Muscle of arm (tissue), 1 donor: ENCODE measurements at regions not wholly inside any gene's neighbourhood (a gene's known extent, or its start where the extent isn't known, plus 50 kb on each side); places are given as distances from the start of the nearest gene placed in this dataset.

ENCODE experiments used
- DNase-seq: peaks from one replicate; pipeline ENCODE4 v3.0.0-alpha.2; 2013

DNA sequence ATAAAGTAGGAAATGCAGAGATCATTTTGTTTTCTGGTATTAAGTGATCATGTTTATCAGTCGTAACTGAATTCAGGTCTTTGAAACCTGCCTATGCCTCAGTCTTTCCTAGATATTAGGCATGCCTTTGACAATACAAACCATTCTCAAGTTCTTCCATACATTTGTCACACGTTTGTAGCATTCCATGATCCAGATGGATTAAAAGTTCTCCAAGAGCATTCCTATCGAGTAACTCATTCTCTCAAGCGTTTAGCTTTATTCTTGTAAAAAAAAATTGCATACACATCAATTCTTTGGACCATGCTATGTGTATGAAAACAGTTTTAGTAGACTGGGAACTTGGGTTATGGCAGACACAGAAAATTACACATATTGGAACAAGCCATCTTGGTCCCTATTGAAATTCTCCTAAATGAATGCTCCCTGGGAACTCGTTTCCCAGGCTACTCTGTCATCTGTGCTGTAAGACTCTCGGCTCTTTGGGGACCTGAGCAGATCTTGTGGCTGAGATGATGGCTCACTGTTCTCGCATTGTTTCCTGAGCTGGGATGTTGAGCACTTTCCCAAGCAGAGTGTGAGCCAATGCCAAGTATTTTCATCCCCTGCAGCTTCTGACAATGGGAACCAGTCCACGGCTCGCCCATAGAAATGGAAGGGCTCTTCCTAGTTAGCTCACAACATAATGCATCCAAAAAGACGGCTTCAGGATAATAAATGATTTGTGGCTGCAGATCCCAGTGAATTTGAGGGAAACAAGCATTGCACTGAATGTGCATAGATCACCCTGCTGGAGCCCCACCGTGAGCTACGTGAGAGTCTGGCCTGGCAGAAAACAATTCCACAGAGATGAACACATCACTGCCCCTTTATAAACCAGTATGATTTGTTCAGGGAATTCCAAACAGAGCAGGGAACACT lies 230.2 kb downstream of the IRX1 start:
- DNase-seq = no peak

DNA sequence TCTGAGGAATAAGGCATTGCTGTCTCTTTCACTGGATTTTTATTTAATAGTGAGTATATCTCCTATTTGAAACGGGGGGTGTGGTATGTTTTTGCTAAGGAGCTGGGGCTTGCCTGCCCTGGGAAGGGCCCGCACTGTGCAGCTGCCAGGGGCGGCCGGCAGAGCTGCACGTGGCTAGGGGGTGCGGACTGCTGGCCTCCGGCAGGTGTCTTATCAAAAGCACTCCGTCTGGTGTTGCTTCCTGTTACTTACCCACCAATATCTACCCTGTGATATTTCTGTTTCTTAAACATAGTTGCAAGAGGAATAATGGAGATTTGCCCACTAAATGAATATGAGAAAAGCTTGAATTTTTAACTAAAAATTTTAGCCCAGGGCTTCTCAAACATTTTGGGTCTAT lies 232.0 kb downstream of the IRX1 start:
- DNase-seq = no peak

DNA sequence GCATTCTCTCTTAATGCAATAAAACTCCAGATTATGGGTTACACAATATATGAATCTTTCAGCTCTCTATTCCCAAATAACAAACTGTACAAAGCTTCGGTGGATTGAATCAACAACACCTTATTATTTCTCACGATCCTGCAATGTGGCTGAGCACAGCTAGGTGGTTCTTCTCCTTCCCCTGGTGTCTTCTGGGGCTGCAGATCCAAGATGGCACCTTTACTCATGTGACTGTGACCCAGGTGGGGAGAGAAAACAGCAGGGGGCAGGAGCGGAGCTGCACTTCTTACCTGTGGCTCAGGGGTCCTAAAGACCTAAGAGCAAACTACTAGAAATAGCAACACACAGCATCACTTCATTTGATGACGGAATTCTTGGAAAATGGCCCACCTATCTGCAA lies 233.1 kb downstream of the IRX1 start:
- no peak for DNase-seq

DNA sequence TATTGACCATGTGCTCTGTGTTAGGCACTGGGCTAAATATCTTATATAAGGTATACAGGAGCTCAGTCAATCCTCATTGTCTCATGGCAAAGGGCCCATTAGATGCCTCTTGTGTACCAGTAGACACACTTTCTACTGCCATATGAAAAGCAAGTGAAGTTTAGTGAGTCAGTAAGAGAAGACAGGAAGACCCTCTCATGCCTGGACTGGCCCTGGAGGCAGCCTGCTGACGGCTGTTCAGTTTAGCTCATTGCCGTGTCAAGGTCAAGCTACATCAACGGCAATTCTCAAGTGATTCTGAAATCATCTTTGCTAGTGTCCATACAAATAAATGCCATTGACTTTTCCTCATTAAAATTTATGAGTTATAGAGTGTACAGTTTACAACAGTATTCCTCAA lies 237.9 kb downstream of the IRX1 start:
- no peak for DNase-seq

DNA sequence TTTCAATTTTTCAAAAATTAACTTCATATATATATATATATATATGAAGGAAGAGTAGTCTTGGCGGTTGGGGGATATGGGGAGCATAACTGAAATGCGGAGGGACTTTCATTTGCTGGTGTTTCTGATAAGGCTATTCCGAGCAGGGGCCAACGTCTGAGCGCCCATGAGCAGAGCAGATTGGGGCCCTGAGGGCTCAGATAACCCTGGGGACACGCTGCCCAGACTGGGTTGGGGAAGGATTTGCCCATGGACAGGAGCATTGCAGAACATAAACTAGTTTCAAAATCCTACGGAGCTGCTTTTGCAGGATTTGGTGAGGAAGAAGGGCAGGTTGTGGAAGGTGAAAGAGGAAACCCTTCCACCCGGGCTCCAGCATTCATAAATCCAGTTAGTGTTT lies 240.2 kb downstream of the IRX1 start:
- no peak for DNase-seq

DNA sequence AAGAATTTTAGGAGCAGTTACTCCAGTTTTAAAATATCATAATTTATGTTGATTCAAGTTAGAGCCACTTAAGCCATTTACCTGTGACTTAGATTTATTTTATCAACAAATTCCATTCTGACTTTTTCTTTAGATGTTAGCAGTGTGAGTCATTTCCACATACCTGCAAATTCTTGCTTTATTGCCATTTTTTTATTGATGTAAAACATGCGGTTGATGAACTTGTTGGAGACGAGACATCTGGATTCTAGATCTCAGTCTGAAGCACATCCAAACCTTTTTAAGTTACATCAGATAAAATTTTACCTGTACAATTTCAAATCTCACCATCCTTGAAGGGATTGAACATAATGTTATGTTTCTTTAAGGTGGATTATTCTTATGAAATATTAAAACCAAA lies 240.9 kb downstream of the IRX1 start:
- DNase-seq = no peak

DNA sequence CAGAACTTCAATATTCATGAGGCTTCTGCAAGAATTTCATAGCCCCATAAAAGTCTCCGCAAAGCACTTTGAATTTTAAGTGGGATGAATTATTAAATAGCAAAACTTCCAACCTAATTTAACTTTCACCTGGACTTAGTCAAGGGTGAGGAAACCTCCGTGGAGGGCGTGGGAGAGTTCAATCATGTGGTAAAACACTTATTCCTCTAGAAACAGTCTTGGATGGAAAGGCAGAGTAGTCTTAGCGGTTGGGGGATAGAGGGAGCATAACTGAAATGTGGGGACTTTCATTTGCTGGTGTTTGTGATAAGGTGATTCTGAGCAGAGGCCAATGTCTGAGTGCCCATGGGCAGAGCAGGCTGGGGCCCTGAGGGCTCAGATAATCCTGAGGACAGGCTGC lies 241.9 kb downstream of the IRX1 start:
- no peak for DNase-seq

DNA sequence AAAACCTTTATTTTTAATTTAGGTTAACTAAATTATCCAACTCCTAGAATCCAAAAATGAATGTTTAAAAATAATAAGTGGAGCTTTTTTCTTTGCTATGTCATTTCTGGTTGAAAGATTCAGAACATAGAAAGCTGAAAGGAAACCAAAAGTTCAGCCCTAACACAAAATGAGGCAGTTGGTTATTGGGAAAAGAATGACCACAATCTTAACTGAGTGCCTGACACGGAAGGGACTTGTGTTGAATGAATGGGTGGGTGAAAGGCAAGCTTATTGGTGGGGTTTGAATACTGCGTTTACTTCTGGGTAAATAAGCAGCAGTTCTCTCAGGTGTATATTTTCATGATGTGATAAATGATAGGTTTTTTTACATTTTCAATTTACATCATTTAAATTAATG lies 243.5 kb downstream of the IRX1 start:
- DNase-seq = no peak

DNA sequence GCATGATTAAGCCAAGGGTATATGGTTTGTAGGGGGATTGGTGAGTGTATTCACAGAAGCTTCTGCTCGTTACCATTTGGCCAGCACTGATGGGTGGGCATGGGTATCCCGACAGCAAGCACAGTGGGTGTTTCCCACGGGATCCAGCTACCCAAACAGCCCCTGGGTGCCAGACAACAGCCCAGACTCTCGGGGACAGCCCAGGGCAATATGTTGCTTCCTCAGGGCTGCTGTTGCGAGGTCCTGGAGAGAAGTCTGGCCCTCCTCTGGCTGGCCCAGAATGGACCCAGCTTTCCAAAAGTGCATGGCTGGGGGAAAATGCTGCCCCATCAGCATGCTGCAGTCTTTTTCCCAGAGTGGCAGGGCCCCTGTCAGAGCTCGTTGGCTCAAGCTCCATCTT lies 247.0 kb downstream of the IRX1 start:
- DNase-seq = no peak

DNA sequence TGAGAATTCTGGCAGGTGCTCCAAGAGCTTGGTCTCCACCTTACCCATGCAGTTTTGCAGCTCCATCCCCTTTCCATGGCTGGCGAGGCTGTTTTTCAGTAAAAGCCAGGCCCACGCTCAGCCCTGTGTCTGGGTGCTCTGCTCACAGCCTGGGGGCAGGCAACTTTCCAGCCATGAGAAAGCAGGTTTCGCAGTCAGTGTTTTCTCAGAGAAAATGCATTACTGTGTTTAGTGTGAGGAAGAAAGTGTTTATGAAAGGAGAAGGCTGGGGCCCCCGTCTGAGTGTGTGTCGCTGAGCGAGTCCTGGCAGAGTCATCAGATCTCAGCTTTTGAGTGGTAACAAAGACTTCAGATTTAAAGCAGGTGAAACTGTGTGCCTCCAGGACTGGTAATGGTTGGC lies 248.1 kb downstream of the IRX1 start:
- DNase-seq = no peak

DNA sequence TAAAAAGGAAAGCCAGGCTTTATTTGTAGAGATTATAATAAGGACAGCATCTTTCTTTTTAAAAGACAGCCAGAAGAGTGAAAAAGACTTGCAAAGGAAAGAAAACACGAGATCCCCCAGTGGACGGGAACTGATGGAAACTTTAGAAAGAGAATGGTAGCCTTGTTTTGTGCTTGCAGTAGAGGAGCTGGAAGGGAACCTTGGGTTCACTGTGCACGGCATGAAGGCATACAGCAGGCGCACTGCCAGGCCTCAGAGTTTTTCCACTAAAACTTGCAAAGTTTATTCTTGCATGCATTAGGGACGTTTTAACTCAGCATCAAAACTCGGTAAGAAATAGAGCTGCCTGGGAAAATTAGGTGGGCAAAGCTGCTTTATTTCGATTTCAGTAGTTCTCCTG lies 248.6 kb downstream of the IRX1 start:
- no peak for DNase-seq

DNA sequence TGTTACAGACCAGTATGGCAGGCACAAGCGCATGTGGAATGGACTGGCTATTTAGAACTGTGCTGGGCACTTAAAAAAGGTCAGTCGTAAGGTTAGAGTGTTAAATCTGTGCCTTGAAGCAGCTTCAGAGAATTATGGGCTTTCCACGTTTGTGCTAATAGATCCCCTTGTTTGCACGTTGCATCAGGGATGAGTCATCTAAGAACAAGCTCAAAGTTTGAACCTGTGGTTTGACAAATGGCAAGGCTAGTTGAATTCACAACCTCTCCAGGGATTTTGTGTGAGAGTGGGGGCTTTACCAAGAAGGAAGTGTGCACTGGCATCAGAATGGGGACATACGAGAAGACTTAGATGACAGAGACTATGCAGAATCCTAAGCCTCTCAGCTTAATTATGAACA lies 249.6 kb downstream of the IRX1 start:
- DNase-seq = no peak

DNA sequence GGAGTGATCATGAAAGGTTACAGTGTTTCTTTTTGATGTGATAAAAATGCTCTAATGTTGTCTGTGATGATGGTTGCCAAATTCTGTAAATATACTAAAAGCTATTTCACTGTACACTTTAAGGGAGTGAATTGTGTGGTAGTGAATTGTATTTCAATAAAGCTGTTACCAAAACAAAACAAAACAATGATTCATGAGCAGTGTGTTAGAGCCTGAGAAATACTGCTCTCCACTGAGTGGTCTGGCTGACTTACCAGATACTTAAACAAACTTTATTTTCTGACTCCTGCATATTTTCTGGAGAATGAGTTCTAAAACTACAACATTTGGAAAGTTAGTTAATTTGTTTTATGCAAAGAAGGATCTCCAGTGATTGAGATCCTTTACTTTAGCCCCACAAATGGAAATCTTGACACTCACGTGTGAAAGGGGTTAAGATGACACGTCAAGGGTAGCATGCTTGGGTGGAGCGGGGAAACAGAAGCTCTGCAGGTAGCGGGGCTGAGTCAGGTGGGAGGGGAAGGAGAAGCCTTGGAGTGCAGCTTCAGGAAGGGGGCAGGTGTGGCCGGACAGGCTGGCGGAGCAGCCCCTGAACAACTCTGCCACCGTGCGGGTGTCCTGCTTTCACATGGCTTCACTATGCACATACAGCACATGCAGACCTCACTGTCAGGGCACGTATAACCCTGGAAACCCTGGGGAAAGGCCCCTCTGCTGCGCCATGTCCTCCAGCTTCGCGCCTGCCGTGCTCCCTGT lies 256.7 kb downstream of the IRX1 start:
- DNase-seq = no peak

DNA sequence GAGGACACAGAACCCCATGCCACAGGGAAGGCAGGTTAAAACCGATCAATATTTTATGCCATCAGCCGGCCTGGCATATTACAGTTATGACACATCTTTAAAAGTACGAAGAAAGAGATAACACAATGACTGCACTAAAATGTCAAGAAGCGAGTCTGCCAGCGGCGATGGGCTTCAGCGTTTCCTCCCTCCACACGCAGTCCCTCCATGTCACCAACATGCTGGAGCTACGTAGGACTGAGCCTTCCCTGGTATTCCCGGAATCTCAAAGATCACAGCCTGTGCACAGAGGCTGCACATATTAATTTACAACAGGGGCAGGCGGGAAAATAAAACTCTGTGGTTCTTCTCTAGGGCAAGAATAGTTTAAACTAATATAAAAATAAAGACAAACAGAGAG lies 257.7 kb downstream of the IRX1 start:
- DNase-seq = no peak

DNA sequence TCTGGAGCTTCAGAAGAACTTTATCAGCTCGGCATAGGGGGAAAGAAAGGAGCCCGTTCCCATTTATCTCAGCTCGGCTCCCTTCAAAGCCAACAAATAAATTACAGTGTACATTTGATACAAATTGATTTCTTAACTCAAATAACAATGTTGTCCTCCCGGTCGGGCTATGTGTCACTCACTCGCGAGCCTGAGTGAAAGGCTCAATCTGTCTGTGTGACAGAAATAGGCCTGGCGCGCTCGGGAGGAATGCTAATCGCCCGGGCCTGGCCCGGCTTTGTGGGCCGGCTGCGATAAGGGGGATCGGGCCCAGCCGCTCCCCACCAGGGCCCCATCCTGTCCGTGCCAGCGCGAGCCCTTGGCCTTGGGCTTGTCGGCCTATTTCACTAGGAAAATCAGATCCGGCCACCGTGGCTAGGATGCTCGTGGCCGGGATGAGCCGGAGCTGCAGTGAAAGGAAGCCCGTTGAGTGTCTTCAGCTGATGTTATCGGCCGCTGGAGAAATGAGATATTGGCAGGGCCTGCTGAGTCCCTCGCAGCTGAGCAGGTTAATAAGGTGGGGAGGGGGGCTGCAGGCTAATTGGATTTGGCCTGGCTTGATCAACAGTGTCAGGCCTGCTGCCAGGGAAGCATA lies 258.7 kb downstream of the IRX1 start:
- DNase-seq = no peak

DNA sequence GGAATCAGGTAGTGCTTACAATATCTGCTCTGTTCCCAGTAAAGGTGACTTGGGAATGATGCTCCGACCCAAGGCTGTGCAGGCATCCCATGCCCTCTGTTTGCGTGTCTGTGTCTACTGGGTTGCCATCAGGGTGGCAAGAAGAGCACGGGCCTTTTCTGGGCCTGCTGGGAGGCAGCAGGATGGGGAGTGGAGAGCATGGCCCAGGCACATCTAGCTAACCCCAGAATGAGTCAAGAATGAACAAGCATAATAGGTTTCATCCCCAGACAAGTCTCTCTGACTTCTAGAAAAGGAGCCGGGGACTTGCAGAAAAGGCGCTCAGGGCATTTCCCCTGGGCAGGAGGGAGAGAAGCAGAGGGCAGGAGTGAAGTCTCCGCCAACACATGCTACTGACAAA lies 260.4 kb downstream of the IRX1 start:
- no peak for DNase-seq

DNA sequence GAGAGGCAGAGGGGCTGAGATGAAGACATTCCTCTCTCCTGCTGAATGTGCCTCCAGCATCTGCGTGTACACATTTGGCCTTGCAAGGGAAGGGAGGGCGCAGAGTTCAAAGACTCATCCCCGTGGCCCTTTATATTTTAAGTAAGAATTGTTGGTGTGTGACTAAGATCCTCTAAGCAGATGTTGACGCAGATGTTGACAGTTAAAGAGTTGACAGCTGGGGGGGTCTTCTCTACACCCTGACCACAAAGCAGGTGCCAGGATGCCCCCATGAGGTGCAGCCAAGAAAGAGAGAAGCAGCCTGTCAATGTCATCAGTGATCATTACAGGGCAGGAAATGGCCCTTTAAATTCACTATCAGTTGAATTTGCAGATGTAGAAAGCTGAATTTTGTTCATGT lies 262.9 kb downstream of the IRX1 start:
- DNase-seq = no peak

DNA sequence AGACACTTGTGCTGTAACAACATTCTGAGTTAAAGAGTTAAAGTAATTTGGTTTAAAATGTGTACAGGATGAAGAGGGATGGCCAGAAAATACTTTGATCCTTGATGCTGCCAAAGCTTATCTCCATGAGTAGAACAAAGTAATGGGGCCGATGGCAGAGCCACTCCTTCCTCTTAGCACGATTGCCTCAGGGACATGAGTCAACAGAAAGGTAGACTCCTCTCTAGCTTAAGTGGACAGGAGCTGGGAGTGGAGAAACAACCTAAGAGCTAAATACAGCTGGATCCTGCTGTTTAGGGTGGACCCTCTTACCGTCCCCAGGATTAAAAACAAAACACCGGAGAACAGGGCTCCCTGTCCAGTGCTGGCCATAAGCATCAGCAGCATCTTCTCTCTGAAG lies 267.3 kb downstream of the IRX1 start:
- DNase-seq = no peak

DNA sequence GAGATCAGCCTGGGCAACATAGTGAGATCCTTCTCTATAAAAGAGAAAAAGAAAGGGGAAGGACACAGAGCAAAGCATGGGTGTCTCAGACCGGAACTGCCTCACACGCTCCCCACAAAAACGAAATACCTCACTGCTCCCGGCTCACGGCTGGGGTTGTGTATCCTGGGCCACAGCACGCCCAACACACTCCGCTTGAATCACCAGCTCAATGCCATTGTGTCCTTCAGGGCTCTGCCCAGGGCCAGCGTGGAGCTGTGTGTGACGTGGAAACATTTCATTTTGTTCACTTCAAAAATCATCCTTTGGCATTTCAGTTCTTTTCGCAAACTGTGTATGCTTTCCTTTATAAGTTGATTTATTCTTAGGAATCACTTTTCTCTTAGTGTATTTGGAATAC lies 279.5 kb downstream of the IRX1 start:
- no peak for DNase-seq

DNA sequence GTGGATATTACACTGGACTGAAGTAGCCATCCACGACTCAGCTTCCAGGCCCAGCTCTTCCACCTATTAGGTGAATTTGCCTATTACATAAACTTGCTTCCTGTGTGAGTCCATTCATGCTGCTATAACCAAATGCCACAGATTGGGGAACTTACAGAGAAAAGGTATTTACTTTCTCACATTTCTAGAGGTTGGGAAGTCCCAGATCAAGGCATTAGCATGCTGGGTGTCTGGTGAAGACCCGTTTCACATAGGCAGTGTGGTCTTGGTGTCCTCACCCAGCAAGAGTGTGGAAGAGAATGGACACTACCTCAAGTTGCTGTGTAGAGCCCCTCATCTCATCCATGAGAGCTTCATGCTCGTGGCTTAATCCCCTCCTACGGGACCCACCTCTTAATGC lies 282.6 kb downstream of the IRX1 start:
- DNase-seq = no peak

DNA sequence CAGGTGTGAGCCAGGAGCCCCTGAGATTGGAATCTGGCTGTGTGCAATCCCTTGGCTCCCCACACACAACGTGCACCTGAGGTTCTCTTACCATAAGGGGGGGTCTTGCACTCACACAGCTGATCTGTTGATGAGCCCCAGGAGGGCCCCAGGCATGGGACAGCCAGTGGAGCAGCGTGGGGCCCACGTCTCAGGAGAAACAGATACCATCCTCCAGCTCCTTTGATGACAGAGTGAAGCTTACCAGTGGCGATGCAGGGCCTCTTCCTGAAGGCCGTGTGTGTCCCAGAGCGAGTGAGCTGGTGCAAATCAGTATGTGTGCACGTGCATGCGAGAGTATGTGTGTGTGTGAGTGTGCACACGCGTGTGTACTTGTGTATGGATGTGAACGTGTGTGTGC lies 287.4 kb downstream of the IRX1 start:
- DNase-seq = no peak

DNA sequence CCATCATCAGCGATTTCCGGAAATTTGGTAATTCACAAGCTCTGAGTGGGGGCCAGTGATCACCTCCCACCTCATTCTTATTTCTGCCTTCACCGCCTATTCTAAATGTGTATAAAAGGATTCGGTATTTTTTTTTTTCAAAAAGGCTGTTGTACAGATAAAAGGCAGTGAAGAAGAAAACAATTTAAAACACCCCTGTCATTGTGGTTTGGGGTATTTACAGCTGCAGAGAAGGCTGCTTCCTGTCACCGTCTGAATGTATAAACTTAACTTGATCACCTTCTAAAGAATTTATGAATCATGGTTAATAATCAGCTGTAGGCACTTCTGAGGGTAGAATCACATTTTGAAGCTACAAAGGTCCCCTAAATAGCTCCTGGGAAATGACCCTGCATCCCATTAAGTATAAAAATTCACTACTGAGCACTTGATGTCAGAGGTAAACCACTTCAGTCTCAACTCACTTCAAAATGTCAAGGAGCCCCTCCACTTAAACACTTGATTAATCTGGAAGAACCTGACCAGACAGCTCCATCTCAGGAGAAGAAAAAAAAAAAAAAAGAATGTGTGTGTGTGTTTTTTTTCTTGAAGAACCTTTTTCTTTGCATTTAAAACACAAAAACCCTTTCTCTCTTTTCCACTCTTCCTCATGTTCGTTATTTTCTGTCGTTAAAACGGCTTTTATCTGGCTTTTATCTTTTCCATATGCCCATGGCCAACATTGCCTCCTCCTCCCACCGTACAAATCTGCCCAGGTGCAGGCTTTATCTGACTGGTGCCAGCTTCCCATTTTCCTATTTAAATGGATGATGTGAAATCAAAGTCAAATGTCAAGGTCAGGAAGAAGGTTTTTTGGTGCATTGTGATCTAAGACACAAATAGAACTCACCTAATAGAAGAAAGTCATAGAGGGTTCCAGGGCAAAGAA lies 291.2 kb downstream of the IRX1 start:
- no peak for DNase-seq
